ENCODE measurements at regions not wholly inside any gene's neighbourhood (a gene's known extent, or its start where the extent isn't known, plus 50 kb on each side); places are given as distances from the start of the nearest gene placed in this dataset.
"Not testable (repeated sequence)": the region's sequence is repeated elsewhere in the genome, so short reads cannot be mapped to it uniquely, and the experiment has no call there.

DNA sequence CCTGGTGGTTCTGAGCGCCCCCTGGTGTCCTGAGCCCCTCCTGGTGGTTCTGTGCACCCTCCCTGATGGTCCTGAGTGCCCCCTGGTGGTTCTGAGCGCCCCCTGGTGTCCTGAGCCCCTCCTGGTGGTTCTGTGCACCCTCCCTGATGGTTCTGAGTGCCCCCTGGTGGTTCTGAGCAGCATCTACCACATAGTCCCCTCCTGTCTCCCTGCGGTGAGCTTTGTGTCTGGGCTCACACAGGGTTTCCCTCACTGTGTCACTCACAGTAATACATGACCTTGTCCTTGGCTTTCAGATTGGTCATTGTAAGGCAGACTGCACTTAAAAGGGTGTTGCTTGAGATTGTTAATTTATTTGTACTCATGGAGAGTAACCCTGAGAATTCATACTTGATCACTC lies 474.9 kb downstream of the TMEM121 start:
- peaks cover 42% of the 10 kb centered on the region for H3K9me3 ChIP-seq (ENCODE audit: control insufficient read depth, low read depth, low read length)
- not testable (repeated sequence) for H3K4me1 ChIP-seq (ENCODE audit: control insufficient read depth, low read depth, low read length); H3K36me3 ChIP-seq (ENCODE audit: control insufficient read depth, low read depth, low read length); H3K27ac ChIP-seq (ENCODE audit: low read length); H3K27me3 ChIP-seq (ENCODE audit: control insufficient read depth, insufficient read depth, low read length); H3K9ac ChIP-seq (ENCODE audit: low read length); H3K4me3 ChIP-seq (ENCODE audit: low read length)

DNA sequence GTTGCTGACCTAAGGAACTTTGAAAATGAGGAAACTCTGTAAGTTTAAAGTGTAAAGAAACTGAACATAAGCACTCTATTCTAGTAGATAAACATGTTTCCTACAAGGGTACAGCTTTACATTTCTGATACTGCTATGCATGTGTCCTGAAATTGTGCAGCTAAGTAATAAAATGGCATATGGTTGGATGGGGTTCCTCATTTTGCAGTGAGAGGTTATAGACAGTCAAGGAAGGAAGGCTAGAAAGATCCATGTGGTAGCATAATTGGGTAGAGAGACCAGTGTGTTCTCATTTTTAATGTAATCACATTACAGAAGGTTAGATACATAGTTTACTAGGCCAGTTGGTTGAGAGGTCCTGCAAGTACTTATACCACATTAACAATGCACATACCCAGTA lies 477.0 kb downstream of the TMEM121 start:
- peaks cover 46% of the 10 kb centered on the region for H3K9me3 ChIP-seq (ENCODE audit: control insufficient read depth, low read depth, low read length)
- H3K4me3 ChIP-seq (ENCODE audit: low read length) = no peak overlapping the region
- no peak overlapping the region for H3K9ac ChIP-seq (ENCODE audit: low read length)
- no peaks in the 10 kb centered on the region for H3K4me1 ChIP-seq (ENCODE audit: control insufficient read depth, low read depth, low read length)
- H3K27ac ChIP-seq (ENCODE audit: low read length) = no peak overlapping the region
- H3K27me3 ChIP-seq (ENCODE audit: control insufficient read depth, insufficient read depth, low read length) = no peaks in the 10 kb centered on the region
- H3K36me3 ChIP-seq (ENCODE audit: control insufficient read depth, low read depth, low read length) = no peaks in the 10 kb centered on the region

- peaks cover 35% of the 10 kb centered on the region for H3K9me3 ChIP-seq (ENCODE audit: control insufficient read depth, low read depth, low read length)
- H3K36me3 ChIP-seq (ENCODE audit: control insufficient read depth, low read depth, low read length); H3K9ac ChIP-seq (ENCODE audit: low read length); H3K4me1 ChIP-seq (ENCODE audit: control insufficient read depth, low read depth, low read length); H3K27ac ChIP-seq (ENCODE audit: low read length); H3K4me3 ChIP-seq (ENCODE audit: low read length); H3K27me3 ChIP-seq (ENCODE audit: control insufficient read depth, insufficient read depth, low read length): not testable (repeated sequence)
These were observed 478.8 kb downstream of the TMEM121 start for GRCh38 chr14:106004937-106005795.

- not testable (repeated sequence) for H3K36me3 ChIP-seq (ENCODE audit: control insufficient read depth, low read depth, low read length); H3K4me1 ChIP-seq (ENCODE audit: control insufficient read depth, low read depth, low read length); H3K9ac ChIP-seq (ENCODE audit: low read length); H3K27me3 ChIP-seq (ENCODE audit: control insufficient read depth, insufficient read depth, low read length); H3K27ac ChIP-seq (ENCODE audit: low read length); H3K4me3 ChIP-seq (ENCODE audit: low read length)
- H3K9me3 ChIP-seq (ENCODE audit: control insufficient read depth, low read depth, low read length) = peaks cover 40% of the 10 kb centered on the region
These were observed 479.7 kb downstream of the TMEM121 start for GRCh38 chr14:106006043-106006442.

DNA sequence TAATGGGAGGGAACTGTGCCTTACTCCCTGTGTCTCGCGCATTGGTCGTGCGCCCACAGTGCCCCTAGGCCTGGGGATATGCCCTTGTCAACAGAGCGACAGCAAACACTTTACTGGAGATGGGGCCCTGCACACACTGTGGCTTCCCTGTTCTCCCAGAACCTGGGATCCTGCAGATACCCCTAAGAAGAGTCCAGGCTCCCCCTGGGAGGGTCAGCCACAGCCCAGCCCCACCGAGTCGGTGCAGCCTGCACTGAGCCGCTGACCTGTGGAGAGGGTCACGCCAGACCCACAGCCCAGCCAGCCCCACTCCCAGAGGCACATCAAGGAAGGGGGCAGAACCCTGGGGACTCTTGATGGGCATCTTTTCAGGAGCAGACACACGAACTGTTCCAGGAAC lies 480.3 kb downstream of the TMEM121 start:
- not testable (repeated sequence) for H3K4me1 ChIP-seq (ENCODE audit: control insufficient read depth, low read depth, low read length); H3K36me3 ChIP-seq (ENCODE audit: control insufficient read depth, low read depth, low read length); H3K27me3 ChIP-seq (ENCODE audit: control insufficient read depth, insufficient read depth, low read length); H3K27ac ChIP-seq (ENCODE audit: low read length); H3K4me3 ChIP-seq (ENCODE audit: low read length); H3K9ac ChIP-seq (ENCODE audit: low read length)
- peaks cover 37% of the 10 kb centered on the region for H3K9me3 ChIP-seq (ENCODE audit: control insufficient read depth, low read depth, low read length)

DNA sequence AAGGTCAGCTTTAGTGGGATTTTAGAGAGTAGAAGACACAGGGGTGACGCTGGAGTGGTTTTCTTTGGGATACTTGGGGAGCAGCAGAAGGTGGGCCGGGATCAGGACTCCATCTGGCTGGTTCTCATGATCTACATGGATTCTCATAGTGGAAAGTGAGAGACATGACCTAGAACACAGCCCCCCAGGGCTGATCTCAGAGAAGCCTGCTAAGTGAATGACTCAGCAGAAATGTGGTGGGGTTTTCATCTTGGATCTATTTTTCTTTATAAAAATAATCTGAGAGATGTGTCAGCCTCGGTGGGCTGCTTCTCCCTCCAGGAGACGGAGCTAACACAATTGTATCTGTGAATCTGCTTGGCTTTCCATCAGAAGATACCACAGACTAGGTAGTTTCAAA lies 484.4 kb downstream of the TMEM121 start:
- Histone ChIP-seq H3K9ac (ENCODE audit: low read length) (no peak overlapping the region), H3K27me3 (ENCODE audit: control insufficient read depth, insufficient read depth, low read length) (no peaks in the 10 kb centered on the region), H3K36me3 (ENCODE audit: control insufficient read depth, low read depth, low read length) (no peaks in the 10 kb centered on the region), H3K4me3 (ENCODE audit: low read length) (no peak overlapping the region), H3K4me1 (ENCODE audit: control insufficient read depth, low read depth, low read length) (no peaks in the 10 kb centered on the region), H3K9me3 (ENCODE audit: control insufficient read depth, low read depth, low read length) (peaks cover 26% of the 10 kb centered on the region), H3K27ac (ENCODE audit: low read length) (no peak overlapping the region)

GRCh38 chr14:106011631-106012360 lies 485.4 kb downstream of the TMEM121 start:
- not testable (repeated sequence) for H3K4me1 ChIP-seq (ENCODE audit: control insufficient read depth, low read depth, low read length); H3K36me3 ChIP-seq (ENCODE audit: control insufficient read depth, low read depth, low read length); H3K4me3 ChIP-seq (ENCODE audit: low read length); H3K27me3 ChIP-seq (ENCODE audit: control insufficient read depth, insufficient read depth, low read length); H3K9ac ChIP-seq (ENCODE audit: low read length); H3K27ac ChIP-seq (ENCODE audit: low read length)
- peaks cover 34% of the 10 kb centered on the region for H3K9me3 ChIP-seq (ENCODE audit: control insufficient read depth, low read depth, low read length)

GRCh38 chr14:106012361-106012725 lies 486.0 kb downstream of the TMEM121 start:
- not testable (repeated sequence) for H3K4me1 ChIP-seq (ENCODE audit: control insufficient read depth, low read depth, low read length); H3K27me3 ChIP-seq (ENCODE audit: control insufficient read depth, insufficient read depth, low read length)
- H3K9me3 ChIP-seq (ENCODE audit: control insufficient read depth, low read depth, low read length) = peaks cover 37% of the 10 kb centered on the region

DNA sequence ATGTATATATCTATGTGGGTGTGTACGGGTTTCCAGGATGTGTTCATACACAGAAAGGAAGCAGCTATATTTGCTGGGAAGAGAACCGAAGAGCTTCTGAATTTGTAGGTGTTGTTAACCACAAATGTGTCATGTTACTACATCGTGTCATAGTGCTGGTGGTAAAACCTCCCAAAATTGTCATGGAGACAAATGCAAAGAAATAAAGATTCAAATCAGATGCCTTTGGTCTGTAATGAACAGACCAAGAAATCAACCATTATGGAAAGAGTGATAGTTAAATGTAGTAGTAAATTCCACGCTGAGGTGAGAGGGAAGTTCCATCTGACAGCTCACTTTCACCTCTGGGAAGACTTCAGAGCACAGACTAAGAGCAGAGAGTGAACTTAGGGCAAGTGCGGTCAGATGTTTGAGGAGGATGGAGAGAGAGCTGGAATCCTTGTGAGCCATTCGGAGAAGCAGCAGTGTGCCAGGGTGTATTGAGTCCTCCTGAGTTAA lies 487.5 kb downstream of the TMEM121 start:
- Histone ChIP-seq H3K4me1 (ENCODE audit: control insufficient read depth, low read depth, low read length) (no peaks in the 10 kb centered on the region), H3K9me3 (ENCODE audit: control insufficient read depth, low read depth, low read length) (peaks cover 33% of the 10 kb centered on the region), H3K27ac (ENCODE audit: low read length) (no peak overlapping the region), H3K4me3 (ENCODE audit: low read length) (no peak overlapping the region), H3K9ac (ENCODE audit: low read length) (no peak overlapping the region), H3K27me3 (ENCODE audit: control insufficient read depth, insufficient read depth, low read length) (no peaks in the 10 kb centered on the region), H3K36me3 (ENCODE audit: control insufficient read depth, low read depth, low read length) (no peaks in the 10 kb centered on the region)

More at GRCh38 chr14:106012361-106012725, 486.0 kb downstream of the TMEM121 start:
- H3K36me3 ChIP-seq (ENCODE audit: control insufficient read depth, low read depth, low read length); H3K4me3 ChIP-seq (ENCODE audit: low read length); H3K27ac ChIP-seq (ENCODE audit: low read length); H3K9ac ChIP-seq (ENCODE audit: low read length): not testable (repeated sequence)

DNA sequence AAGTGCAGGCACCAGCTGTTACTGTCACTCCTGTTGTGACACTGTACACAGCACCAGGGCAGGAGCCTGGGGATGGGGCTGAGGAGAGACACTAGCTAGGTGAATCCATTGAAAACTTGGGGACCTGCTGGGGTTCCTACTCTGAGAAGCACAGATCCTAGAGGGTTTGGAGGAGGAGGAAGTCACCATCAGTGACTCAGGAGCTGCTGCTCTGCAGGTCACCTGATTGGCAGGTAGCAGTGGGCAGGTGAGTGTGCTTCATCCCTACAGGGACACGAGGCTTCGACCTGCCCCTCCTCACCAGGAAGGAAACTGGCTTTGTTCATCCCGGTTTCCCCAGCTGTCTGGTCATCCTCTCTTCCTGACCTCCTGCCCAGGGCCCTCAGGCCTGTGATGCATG lies 491.6 kb downstream of the TMEM121 start:
- not testable (repeated sequence) for H3K36me3 ChIP-seq (ENCODE audit: control insufficient read depth, low read depth, low read length); H3K9ac ChIP-seq (ENCODE audit: low read length); H3K4me1 ChIP-seq (ENCODE audit: control insufficient read depth, low read depth, low read length); H3K4me3 ChIP-seq (ENCODE audit: low read length); H3K27ac ChIP-seq (ENCODE audit: low read length); H3K27me3 ChIP-seq (ENCODE audit: control insufficient read depth, insufficient read depth, low read length)
- H3K9me3 ChIP-seq (ENCODE audit: control insufficient read depth, low read depth, low read length) = peaks cover 25% of the 10 kb centered on the region

DNA sequence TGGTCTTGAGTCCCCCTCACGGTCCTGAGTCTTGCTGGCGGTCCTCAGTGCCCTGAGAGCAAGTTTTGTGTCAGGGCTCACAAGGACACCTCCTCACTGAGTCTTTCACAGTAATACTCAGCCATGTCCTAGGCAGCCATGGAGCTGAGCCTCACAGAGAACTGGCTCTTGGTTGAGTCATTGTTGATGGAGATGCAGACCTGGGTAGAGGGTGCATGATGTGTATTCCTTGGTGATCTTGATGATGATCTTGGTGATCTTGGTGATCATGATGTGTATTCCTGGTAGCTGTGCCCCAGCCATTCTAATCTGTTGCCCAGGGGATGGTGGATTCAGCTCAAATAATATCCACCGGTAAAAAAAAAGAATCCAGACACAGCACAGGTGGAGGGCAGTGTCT lies 495.4 kb downstream of the TMEM121 start:
- Histone ChIP-seq H3K36me3 (ENCODE audit: control insufficient read depth, low read depth, low read length) (no peaks in the 10 kb centered on the region), H3K9me3 (ENCODE audit: control insufficient read depth, low read depth, low read length) (peaks cover 17% of the 10 kb centered on the region), H3K9ac (ENCODE audit: low read length) (no peak overlapping the region), H3K4me1 (ENCODE audit: control insufficient read depth, low read depth, low read length) (no peaks in the 10 kb centered on the region), H3K27me3 (ENCODE audit: control insufficient read depth, insufficient read depth, low read length) (no peaks in the 10 kb centered on the region), H3K27ac (ENCODE audit: low read length) (no peak overlapping the region), H3K4me3 (ENCODE audit: low read length) (no peak overlapping the region)

- H3K27ac ChIP-seq (ENCODE audit: low read length); H3K9ac ChIP-seq (ENCODE audit: low read length); H3K36me3 ChIP-seq (ENCODE audit: control insufficient read depth, low read depth, low read length); H3K4me1 ChIP-seq (ENCODE audit: control insufficient read depth, low read depth, low read length); H3K27me3 ChIP-seq (ENCODE audit: control insufficient read depth, insufficient read depth, low read length); H3K4me3 ChIP-seq (ENCODE audit: low read length): not testable (repeated sequence)
- H3K9me3 ChIP-seq (ENCODE audit: control insufficient read depth, low read depth, low read length) = peaks cover 13% of the 10 kb centered on the region
These were observed 496.3 kb downstream of the TMEM121 start for GRCh38 chr14:106022648-106023047.
